NCI-H128 (cell line): ENCODE measurements at regions not wholly inside any gene's neighbourhood (a gene's known extent, or its start where the extent isn't known, plus 50 kb on each side); places are given as distances from the start of the nearest gene placed in this dataset.

ENCODE experiments used
- DNase-seq: peaks from one replicate; lab custom pipeline; 2025; ENCODE audit not compliant: unreplicated experiment; lab: John Stamatoyannopoulos, UW

DNA sequence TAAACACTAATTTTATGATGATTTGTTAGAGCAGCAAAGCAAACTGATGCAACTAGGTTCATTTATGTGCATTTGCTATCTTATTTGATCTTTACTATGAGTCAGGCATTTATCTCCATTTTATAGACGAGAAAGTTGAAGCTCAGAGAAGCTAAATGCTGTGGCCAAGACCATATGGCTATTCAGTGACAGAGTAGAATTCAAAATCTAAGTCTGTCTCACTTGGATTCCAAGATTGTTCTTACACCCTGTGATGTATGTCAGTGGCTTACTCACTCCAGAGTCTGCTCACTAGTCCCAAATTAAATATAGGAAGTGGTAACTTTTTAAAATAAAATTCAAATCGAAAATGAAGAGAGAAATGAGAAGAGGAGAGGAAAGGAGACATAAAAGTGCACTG, 114.0 kb upstream of the DDX18 start:
- DNase-seq, result no peak

- no peak for DNase-seq
Observed at GRCh38 chr2:117701365-117701764, 113.1 kb upstream of the DDX18 start.

- DNase-seq, result no peak
Observed at GRCh38 chr2:117702098-117702497, 112.4 kb upstream of the DDX18 start.

GRCh38 chr2:117703858-117704257, 110.6 kb upstream of the DDX18 start:
- no peak for DNase-seq

DNA sequence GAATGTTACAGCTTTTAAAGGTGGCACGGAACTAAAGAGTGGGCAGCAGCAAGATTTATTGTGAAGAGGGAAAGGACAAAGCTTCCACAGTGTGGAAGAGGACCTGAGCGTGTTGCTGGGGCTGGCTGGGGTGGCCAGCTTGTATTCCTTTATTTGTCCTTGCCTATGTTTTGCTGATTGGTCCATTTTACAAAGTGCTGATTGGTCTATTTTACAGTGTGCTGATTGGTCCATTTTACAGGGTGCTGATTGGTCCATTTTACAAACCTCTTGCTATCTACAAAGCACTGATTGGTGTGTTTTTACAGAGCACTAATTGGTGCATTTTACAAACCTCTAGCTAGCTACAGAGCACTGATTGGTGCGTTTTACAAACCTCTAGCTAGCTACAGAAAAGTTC, 109.7 kb upstream of the DDX18 start:
- no peak for DNase-seq

DNA sequence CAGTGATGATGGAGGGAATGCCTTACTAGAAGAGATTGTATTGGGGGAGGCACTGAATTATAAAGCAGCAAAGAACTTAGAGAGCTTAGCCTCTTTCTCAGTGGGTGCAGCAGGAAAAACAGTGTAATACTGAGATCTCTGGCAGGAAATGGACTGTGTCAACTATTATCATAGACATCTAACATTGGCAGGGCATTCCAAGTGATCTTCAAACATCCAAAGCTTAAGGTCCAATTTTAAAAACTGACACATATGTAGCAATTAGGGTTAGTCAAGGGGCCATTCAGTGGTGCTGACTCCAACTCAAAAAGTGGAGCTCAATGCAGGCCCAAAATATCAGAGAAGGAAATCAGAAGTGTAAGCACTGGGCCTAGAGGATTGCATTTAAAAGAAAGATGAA, 106.6 kb upstream of the DDX18 start:
- no peak for DNase-seq

DNA sequence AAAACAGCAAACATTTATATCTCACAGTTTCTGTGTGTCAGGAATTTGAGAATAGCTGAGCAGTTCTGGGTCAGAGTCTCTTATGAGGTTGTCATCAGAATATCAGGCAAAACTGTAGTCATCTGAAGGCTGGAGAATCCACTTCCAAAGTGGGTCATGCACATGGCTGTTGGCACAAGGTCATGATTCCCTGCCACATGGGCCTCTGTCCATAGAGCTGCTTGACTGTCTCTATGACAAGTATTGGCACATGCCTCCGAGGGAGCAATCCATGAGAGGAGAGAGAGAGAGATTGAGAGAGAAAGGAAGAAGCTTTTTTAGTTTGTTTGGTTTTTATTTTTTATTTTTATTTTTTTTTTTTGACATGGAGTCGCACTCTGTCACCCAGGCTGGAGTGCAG, 101.8 kb upstream of the DDX18 start:
- no peak for DNase-seq

DNA sequence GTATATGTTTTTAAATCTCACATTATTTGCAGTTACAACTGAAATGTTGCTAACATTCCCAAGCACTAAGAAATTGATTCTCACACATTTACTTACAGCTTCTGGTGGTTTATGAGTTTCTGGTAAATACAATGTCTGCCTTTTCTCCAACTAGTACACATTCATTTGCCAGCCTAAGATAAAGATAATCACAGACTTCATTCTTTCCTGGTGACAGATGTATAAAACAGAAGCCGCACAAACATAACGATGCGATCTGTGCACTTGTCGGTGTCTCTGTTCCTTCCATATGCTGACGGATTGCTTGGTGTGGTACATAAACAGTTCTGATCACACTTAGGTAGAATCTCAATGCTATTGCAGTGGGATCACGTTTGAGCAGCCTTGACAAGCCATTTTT, 100.4 kb upstream of the DDX18 start:
- DNase-seq, result no peak

DNA sequence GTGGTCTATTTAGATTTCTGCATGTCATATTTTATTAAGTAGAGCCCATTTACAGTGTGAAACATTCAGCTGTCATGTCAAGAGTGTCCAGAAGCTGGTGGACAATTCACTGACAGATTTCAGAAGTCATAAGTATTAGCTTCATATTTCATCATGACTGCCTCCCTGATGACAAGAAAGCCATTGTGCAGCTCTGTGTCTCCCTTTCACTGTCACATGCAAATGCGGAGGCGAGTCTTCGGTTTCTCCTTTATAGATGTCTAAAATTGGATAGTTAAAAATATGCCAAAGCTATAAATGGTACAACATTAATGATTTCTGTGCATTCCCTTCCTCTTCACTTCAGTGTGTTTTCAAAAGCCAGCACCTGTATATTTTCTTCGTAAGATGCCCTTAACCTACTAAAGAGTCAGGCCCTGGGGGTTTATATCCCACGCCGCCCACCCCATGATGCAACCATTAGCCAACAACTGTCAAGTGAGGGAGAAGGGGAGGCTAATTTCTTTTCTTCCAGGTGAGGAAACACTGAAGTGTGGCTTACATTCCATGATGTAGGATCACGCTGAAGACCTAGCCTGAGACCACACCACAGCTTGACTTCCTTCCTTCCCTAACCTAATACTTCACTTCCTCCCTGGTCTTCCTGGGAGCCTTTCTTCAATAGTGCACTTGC, 99.6 kb upstream of the DDX18 start:
- DNase-seq, result no peak

DNA sequence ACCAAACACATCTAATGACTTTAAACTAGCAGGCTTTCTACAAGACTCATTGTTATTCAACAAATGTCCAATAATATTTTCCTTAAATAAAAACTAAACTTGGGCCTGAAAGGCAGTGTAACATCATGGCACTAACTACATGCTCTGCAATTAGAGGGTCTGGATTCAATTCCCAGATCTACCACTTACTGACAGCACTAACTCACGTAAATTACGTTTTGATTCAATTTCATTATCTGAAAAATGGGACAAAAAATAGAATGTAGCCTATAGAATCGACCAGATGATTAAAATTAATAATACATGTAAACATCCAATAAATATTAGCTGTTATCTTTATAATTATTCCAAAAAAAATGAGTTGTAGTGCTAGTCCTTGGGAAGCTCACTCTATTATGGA, 98.0 kb upstream of the DDX18 start:
- DNase-seq, result no peak

- DNase-seq, result no peak
Observed at GRCh38 chr2:117717072-117717471, 97.4 kb upstream of the DDX18 start.

GRCh38 chr2:117718048-117718447, 96.4 kb upstream of the DDX18 start:
- no peak for DNase-seq

GRCh38 chr2:117720765-117721164, 93.7 kb upstream of the DDX18 start:
- no peak for DNase-seq

- no peak for DNase-seq
Observed at GRCh38 chr2:117723483-117723882, 91.0 kb upstream of the DDX18 start.

DNA sequence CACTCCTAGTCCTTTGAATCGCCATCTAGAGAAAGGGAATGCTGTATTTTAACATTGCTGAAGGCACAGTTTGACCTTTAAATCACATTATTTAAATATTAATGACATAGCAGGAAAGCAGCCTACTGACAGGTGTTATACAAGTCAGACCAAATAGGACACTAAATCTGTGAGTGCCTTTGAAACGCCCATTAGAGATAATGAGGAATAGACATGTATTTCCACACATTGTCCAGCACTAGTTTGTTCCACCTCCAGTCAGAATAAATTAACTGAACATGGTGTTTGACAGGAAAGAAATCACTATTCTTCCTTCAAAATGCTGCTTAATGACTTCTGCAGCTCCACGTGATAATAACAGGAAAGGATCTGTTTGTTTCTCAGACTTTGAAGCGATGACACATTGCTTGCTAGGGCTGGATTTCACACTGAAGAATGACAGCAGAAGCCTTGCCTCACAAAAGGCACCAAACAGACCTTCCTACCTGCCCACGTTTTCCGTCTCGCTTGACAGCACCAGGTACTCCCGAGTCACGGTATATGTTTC, 90.5 kb upstream of the DDX18 start:
- no peak for DNase-seq

DNA sequence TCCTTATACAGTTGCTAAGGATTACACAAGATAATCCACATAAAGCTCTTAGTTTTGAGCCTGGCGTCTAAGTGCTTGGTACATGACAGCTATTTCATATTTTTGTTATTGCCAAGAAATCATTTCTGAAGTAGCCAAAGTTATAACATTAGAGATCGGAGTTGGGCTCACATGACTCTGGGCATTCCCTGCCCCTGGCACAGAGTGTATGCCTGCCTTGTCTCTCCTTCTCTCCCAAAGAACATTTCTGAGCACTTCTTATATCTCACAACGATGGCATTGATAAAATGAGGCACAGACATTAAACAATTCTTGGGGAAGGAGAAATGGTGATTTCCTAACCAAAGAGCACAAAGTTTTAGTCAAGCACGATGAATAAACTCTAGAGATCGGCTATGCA, 87.7 kb upstream of the DDX18 start:
- DNase-seq, result no peak

GRCh38 chr2:117737846-117738245, 76.6 kb upstream of the DDX18 start:
- DNase-seq, result no peak

DNA sequence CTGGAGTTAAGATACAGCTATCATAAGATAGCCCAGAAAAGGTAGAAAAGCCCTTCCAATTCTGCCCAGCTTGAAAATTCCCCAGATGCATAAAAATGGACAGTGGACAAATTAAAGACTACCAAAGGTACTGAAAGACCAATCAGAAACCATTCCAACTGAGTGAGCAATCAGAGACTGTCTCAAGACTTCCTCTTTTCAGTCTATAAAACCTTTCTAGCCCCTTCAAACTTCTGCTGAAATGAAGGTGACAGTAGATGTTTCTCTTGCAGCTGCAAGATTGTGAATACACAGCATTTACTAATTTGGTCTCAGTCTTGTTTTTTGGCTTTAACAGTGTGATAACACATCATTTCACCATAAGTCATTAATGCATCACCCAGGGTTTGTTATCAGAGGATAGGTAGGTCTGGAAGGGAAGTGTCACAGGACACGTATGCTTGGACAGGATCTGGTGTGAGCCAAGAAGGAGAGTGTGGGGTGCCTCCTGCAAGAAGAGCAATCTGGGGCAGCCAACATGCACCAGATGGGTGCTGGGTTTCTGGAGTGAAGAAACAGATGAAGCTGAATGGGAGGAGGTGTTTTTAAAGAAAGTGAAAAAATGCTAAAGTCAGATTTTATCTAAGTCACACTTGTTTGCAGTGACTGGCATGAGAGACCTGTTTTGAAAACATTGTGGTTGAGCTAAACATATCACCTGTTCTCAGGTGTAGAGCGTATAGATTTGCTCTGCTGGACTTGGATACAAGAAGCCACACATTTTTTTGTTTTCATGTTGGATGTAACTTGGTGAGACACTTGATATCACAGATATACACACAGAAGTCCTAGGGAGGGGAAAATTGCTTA, 75.3 kb upstream of the DDX18 start:
- no peak for DNase-seq

DNA sequence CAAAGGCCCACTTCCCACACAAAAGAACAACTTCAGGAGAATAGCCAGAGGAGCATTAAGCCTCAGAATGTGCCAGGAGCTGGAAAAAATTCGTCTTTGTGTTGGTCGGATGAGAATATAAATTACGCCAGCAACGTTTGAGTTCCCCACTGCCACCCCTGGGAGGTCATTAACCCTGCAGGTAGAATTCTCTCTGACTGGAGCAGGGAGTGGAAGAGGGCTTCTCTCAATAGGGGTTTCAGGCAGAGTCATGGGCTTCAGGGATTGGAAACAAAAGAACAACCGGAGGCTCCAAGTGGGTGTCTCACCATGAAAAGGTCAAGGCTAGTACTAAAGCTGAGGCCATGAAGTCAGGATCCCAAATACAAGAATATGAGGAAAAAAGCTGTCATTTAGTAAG, 69.0 kb upstream of the DDX18 start:
- no peak for DNase-seq

DNA sequence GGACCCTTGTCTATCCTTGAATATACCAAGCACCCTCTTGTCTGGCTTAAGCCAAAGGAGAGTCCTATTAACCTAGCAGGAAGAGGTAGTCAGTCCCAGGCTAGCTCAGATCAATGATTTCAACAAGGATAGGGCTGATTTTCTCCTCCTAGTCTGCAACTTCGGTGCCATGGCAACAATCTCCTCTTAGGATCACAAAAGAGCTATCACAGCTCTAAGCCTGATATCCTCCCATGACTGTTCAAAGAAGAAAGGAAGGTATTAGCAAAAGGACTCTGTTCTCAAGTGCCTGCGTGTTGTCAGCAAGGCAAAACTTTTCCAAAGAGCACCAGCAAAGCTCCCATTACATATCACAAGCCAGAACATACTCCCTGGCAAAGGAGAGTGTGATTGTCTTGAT, 58.7 kb upstream of the DDX18 start:
- no peak for DNase-seq

GRCh38 chr2:117760916-117761315, 53.6 kb upstream of the DDX18 start:
- no peak for DNase-seq

DNA sequence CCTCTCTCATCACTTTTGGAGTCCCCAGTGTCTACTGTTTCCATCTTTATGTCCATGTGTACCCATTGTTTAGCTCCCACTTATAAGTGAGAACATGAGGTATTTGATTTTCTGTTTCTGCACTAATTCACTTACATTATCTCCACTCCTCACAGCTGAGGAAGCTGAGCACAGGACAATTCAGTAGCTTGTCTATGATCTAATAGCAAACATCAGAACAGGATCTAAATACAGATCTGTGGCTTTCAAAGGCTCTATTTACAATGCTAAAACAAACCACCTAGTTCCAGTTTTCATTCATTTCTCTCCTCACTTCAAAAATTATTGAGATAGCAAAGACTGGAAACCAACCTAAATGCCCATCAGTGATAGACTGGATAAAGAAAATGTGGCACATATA, 52.0 kb upstream of the DDX18 start:
- DNase-seq, result no peak
